ENCODE measurements at regions not wholly inside any gene's neighbourhood (a gene's known extent, or its start where the extent isn't known, plus 50 kb on each side); places are given as distances from the start of the nearest gene placed in this dataset.
"Not testable (repeated sequence)": the region's sequence is repeated elsewhere in the genome, so short reads cannot be mapped to it uniquely, and the experiment has no call there.

- DNase-seq (ENCODE audit: low read depth in 1 of 2, low spot score in 1 of 2): peak in 1 of 2 donors; percentile 30
Measured at GRCh38 chr4:184282251-184282713, 64.6 kb upstream of the ENPP6 start.

- DNase-seq (ENCODE audit: low read depth in 1 of 2, low spot score in 1 of 2): no peak
Measured at GRCh38 chr4:184281231-184282139, 63.8 kb upstream of the ENPP6 start.

- no peak for DNase-seq (ENCODE audit: low read depth in 1 of 2, low spot score in 1 of 2)
Measured at GRCh38 chr4:184280591-184281071, 63.0 kb upstream of the ENPP6 start.

- no peak for DNase-seq (ENCODE audit: low read depth in 1 of 2, low spot score in 1 of 2)
Measured at GRCh38 chr4:184280137-184280536, 62.5 kb upstream of the ENPP6 start.

GRCh38 chr4:184279496-184280061 is 61.9 kb upstream of the ENPP6 start:
- no peak for DNase-seq (ENCODE audit: low read depth in 1 of 2, low spot score in 1 of 2)

GRCh38 chr4:184277769-184278168 is 60.1 kb upstream of the ENPP6 start:
- not testable (repeated sequence) for DNase-seq (ENCODE audit: low read depth in 1 of 2, low spot score in 1 of 2)

- DNase-seq (ENCODE audit: low read depth in 1 of 2, low spot score in 1 of 2): not testable (repeated sequence)
Measured at GRCh38 chr4:184277010-184277409, 59.3 kb upstream of the ENPP6 start.

- not testable (repeated sequence) for DNase-seq (ENCODE audit: low read depth in 1 of 2, low spot score in 1 of 2)
Measured at GRCh38 chr4:184276346-184276745, 58.7 kb upstream of the ENPP6 start.

- no peak for DNase-seq (ENCODE audit: low read depth in 1 of 2, low spot score in 1 of 2)
Measured at GRCh38 chr4:184275766-184276165, 58.1 kb upstream of the ENPP6 start.

GRCh38 chr4:184274286-184274951 is 56.7 kb upstream of the ENPP6 start:
- no peak for DNase-seq (ENCODE audit: low read depth in 1 of 2, low spot score in 1 of 2)

- DNase-seq (ENCODE audit: low read depth in 1 of 2, low spot score in 1 of 2): no peak
Measured at GRCh38 chr4:184273166-184274147, 55.8 kb upstream of the ENPP6 start.

- DNase-seq (ENCODE audit: low read depth in 1 of 2, low spot score in 1 of 2): no peak
Measured at GRCh38 chr4:184270808-184271413, 53.2 kb upstream of the ENPP6 start.

- DNase-seq (ENCODE audit: low read depth in 1 of 2, low spot score in 1 of 2): no peak
Measured at GRCh38 chr4:184269879-184270430, 52.3 kb upstream of the ENPP6 start.

- DNase-seq (ENCODE audit: low read depth in 1 of 2, low spot score in 1 of 2): no peak
Measured at GRCh38 chr4:184268584-184269160, 51.0 kb upstream of the ENPP6 start.

GRCh38 chr4:184267673-184268583 is 50.3 kb upstream of the ENPP6 start:
- DNase-seq (ENCODE audit: low read depth in 1 of 2, low spot score in 1 of 2): peak; percentile 22 to 63

Data from activated T-helper 1 cell treated with anti-CD3 and anti-CD28 coated beads, Interleukin-2, amount 50 U/mL, for 16 hours (primary cell).